ENCODE measurements at regions not wholly inside any gene's neighbourhood (a gene's known extent, or its start where the extent isn't known, plus 50 kb on each side); places are given as distances from the start of the nearest gene placed in this dataset.

DNA sequence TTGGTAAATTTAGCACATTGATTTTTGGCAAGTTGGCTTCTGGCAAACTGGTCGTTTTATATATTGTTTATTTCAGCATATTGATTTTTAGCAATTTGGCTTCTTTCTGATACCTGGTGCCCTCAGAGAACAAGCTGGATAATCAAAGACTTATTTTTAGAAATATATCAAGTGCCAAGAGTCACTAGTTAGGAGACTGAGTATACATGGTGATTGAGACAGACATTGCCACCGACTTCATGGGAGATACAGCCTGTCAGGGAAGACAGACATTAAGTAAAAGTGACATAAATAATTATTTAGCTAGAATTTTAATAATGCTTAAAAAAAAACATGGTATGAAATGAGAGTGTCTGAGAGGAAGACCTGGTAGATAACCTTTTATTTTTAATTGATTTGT is 242.3 kb upstream of the MTNR1B start:
- Histone ChIP-seq H3K9ac (ENCODE audit: low read length) (no peak overlapping the region), H3K27me3 (ENCODE audit: low read length) (no peaks in the 10 kb centered on the region), H2AFZ (ENCODE audit: low read depth, low read length, severe bottlenecking) (no peak overlapping the region), H3F3A (ENCODE audit: insufficient read depth) (no peaks in the 10 kb centered on the region), H3K9me3 (ENCODE audit: insufficient read depth, low read length) (no peaks in the 10 kb centered on the region), H3K36me3 (ENCODE audit: low read length) (no peaks in the 10 kb centered on the region), H3K4me3 (ENCODE audit: insufficient read depth, low read length, poor library complexity, severe bottlenecking) (no peak overlapping the region), H4K20me1 (ENCODE audit: low read depth, low read length) (no peaks in the 10 kb centered on the region), H3K27ac (ENCODE audit: low read depth, low read length) (no peak overlapping the region), H3K79me2 (ENCODE audit: insufficient read depth, low read length) (no peaks in the 10 kb centered on the region), H3K9me2 (replicated peaks; ENCODE audit: insufficient read depth, low read length) (no peaks in the 10 kb centered on the region), H3K4me2 (ENCODE audit: low read depth, low read length, poor library complexity, severe bottlenecking) (no peak overlapping the region)
- TF ChIP-seq, protein P1, sequence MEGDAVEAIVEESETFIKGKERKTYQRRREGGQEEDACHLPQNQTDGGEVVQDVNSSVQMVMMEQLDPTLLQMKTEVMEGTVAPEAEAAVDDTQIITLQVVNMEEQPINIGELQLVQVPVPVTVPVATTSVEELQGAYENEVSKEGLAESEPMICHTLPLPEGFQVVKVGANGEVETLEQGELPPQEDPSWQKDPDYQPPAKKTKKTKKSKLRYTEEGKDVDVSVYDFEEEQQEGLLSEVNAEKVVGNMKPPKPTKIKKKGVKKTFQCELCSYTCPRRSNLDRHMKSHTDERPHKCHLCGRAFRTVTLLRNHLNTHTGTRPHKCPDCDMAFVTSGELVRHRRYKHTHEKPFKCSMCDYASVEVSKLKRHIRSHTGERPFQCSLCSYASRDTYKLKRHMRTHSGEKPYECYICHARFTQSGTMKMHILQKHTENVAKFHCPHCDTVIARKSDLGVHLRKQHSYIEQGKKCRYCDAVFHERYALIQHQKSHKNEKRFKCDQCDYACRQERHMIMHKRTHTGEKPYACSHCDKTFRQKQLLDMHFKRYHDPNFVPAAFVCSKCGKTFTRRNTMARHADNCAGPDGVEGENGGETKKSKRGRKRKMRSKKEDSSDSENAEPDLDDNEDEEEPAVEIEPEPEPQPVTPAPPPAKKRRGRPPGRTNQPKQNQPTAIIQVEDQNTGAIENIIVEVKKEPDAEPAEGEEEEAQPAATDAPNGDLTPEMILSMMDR (IDR thresholded peaks at IDR 0.05; ENCODE audit: insufficient read depth, low read length, poor library complexity, severe bottlenecking) = no peak
- TF ChIP-seq EZH2phosphoT487 (conservative IDR thresholded peaks at IDR 0.05; ENCODE audit: low read length) = no peak

DNA sequence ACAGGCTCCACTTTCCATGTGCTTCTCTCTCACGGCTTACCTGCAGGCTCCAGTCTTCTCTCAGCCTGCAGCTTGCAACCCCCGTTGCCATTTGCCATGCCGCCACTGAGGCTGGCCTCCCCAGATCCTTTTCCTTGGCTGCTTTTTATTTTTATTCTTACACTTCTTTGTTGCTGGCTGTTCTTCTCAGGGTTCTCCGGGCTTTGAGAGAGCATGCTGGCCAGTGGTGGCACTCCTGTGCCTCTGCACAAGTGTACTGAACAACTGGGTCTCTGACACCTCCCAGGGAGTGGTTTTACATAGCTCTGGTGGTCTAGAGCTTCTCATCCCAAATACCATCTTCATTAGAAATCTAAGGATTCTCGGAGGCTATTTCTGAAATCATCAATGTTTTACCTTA is 241.7 kb upstream of the MTNR1B start:
- no peak overlapping the region for H3K27ac ChIP-seq (ENCODE audit: low read depth, low read length)
- H3K9me3 ChIP-seq (ENCODE audit: insufficient read depth, low read length) = no peaks in the 10 kb centered on the region
- TF ChIP-seq EZH2phosphoT487 (conservative IDR thresholded peaks at IDR 0.05; ENCODE audit: low read length) = no peak
- TF ChIP-seq, protein P1 (IDR thresholded peaks at IDR 0.05; ENCODE audit: insufficient read depth, low read length, poor library complexity, severe bottlenecking) = no peak

DNA sequence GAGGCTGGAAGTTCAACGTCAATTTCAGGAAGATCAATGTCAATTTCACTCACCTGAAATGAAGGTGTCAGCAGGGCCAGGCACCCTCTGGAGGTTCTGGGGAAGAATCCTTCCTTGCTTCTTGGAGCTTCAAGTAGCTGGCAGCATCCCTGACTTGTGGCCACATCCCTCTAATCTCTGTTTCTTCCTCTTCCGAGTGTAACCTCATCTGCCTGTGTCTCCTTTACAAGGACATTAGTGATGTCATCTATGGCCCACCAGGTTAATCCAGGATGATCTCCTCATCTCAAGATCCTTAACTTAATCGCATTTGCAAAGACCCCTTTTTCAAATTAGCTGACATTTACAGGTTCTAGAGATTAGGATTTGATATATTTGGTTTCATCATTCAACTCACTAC is 240.8 kb upstream of the MTNR1B start:
- H3K9me2 ChIP-seq (replicated peaks; ENCODE audit: insufficient read depth, low read length) = no peaks in the 10 kb centered on the region
- no peak overlapping the region for H2AFZ ChIP-seq (ENCODE audit: low read depth, low read length, severe bottlenecking)
- no peaks in the 10 kb centered on the region for H4K20me1 ChIP-seq (ENCODE audit: low read depth, low read length)
- H3K4me3 ChIP-seq (ENCODE audit: insufficient read depth, low read length, poor library complexity, severe bottlenecking) = no peak overlapping the region
- no peaks in the 10 kb centered on the region for H3K9me3 ChIP-seq (ENCODE audit: insufficient read depth, low read length)
- H3F3A ChIP-seq (ENCODE audit: insufficient read depth) = no peaks in the 10 kb centered on the region
- no peak overlapping the region for H3K27ac ChIP-seq (ENCODE audit: low read depth, low read length)
- no peaks in the 10 kb centered on the region for H3K36me3 ChIP-seq (ENCODE audit: low read length)
- no peak overlapping the region for H3K4me2 ChIP-seq (ENCODE audit: low read depth, low read length, poor library complexity, severe bottlenecking)
- H3K27me3 ChIP-seq (ENCODE audit: low read length) = no peaks in the 10 kb centered on the region
- H3K9ac ChIP-seq (ENCODE audit: low read length) = no peak overlapping the region
- TF ChIP-seq, protein P1 (IDR thresholded peaks at IDR 0.05; ENCODE audit: insufficient read depth, low read length, poor library complexity, severe bottlenecking) = no peak
- no peak for TF ChIP-seq EZH2phosphoT487 (conservative IDR thresholded peaks at IDR 0.05; ENCODE audit: low read length)
- H3K79me2 ChIP-seq (ENCODE audit: insufficient read depth, low read length) = no peaks in the 10 kb centered on the region

More for the DNA sequence above, 241.7 kb upstream of the MTNR1B start:
- Histone ChIP-seq H3K9me2 (replicated peaks; ENCODE audit: insufficient read depth, low read length) (no peaks in the 10 kb centered on the region), H3K79me2 (ENCODE audit: insufficient read depth, low read length) (no peaks in the 10 kb centered on the region), H3K9ac (ENCODE audit: low read length) (no peak overlapping the region), H2AFZ (ENCODE audit: low read depth, low read length, severe bottlenecking) (no peak overlapping the region), H3K4me2 (ENCODE audit: low read depth, low read length, poor library complexity, severe bottlenecking) (no peak overlapping the region), H3K4me3 (ENCODE audit: insufficient read depth, low read length, poor library complexity, severe bottlenecking) (no peak overlapping the region), H4K20me1 (ENCODE audit: low read depth, low read length) (no peaks in the 10 kb centered on the region), H3K36me3 (ENCODE audit: low read length) (no peaks in the 10 kb centered on the region), H3K27me3 (ENCODE audit: low read length) (no peaks in the 10 kb centered on the region), H3F3A (ENCODE audit: insufficient read depth) (no peaks in the 10 kb centered on the region)

Measured in SU-DHL-6 (cell line).